NCI-H146 (cell line): ENCODE measurements at regions not wholly inside any gene's neighbourhood (a gene's known extent, or its start where the extent isn't known, plus 50 kb on each side); places are given as distances from the start of the nearest gene placed in this dataset.
"Not testable (repeated sequence)": the region's sequence is repeated elsewhere in the genome, so short reads cannot be mapped to it uniquely, and the experiment has no call there.

Experiments
- DNase-seq: peaks from one replicate; lab custom pipeline; 2025; lab: John Stamatoyannopoulos, UW

DNA sequence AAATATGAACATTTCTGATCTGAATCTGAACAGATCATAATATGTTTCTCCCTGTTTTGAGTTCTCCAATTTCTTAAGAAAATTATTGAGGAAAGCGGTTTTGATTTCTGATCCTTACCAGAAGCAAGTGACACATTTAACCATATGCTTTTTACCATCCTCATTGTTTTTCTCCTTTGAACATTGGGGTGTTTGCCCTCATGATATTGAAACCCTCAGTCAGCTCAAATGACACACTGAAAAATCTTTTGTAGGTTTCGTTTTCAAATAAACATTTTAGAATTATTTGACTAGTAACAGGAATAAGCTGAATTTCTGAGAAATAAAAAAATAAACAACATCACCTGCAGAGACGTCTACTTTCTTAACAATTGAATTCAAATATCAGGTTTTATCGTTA lies 252.1 kb downstream of the DOK5 start:
- DNase-seq = no peak

GRCh38 chr20:54726687-54727300 lies 251.4 kb downstream of the DOK5 start:
- DNase-seq = no peak

DNA sequence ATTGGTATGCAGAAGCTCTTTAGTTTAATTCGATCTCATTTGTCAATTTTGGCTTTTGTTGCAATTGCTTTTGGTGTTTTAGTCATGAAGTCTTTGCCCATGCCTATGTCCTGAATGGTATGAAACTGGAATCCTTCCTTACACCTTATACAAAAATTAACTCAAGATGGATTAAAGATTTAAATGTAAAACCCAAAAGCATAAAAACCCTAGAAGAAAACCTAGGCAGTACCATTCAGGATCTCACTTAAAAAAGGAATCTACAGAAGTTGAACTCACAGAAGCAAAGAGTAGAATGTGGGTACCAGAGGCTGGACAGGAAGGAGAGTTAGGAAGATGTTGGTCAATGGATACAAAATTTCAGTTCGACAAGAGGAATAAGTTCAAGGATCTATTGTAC lies 249.9 kb downstream of the DOK5 start:
- not testable (repeated sequence) for DNase-seq

DNA sequence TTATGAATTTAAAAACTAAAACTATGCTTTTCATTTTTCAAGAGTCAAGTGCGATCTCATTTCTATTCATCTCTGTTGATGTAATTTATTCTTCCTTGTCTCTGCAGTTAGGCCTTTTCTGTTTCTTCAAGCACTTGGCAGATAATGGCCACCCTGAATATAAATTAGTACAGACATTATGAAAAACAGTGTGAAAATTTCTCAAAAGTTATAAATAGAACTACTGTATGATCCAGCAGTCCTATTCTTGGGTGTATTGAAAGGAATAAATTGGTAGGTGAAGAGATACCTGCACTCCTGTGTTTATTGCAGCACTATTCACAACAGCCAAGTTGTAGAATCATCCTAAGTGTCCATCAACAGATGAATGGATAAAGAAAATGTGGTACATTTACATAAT lies 248.3 kb downstream of the DOK5 start:
- DNase-seq = no peak

DNA sequence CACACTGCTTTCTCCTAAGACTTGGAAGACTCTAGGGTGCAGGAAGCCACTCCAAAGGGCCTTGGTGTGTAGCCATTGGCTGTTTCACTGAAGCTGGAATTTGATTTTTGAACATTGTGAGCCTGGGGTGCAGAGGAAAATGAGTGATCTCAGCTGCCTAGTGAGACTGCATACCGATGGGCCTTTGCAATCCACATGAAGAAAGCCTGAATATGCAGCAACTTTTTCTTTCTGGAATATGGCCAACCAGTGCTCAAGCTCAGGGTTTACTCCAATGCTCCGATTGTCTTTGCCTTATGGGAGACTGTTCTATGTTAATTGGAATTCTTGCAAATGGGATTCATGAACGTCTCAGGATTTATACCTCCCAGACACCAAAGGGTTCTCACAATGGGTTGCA lies 242.6 kb downstream of the DOK5 start:
- no peak for DNase-seq

DNA sequence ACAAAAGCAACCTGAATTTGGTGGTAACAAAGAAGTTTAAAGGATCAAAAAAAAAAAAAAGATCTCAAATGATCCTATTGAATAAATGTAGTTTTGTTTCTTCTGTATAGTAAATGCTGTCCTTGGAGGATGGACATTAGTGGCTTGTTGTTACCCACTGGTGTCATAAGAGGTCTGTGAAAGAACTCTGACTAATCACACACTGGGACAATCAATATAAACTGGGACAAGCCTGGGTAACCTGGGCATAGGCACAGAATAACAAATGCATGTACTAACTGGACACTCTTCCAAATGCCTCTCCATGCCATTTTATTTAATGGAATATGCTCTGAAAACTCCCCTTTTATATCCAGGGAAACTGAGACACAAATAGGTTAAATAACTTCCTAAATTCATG lies 241.4 kb downstream of the DOK5 start:
- no peak for DNase-seq

GRCh38 chr20:54716174-54716747 lies 240.9 kb downstream of the DOK5 start:
- DNase-seq = no peak

- DNase-seq = no peak
Observed at GRCh38 chr20:54714817-54715216, 239.4 kb downstream of the DOK5 start.

- no peak for DNase-seq
Observed at GRCh38 chr20:54713727-54714126, 238.3 kb downstream of the DOK5 start.

DNA sequence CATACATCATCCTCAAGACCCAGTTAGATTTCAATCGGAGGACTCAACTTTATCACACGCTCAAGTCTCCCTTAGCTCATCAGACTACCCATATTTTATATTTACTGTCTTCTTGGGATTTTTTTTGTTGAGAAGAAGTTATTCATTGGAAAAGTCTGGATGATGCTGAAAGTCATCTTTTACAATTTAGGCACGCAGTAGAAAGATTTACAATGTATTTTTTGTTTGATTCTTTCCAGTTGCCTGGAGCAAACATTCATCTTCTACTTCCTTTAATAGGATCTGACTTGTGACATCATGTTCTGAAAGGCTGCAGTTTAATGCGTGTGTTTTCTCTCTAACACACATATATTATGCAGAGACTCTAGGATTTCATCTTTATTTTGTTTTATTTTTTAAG lies 235.7 kb downstream of the DOK5 start:
- no peak for DNase-seq

DNA sequence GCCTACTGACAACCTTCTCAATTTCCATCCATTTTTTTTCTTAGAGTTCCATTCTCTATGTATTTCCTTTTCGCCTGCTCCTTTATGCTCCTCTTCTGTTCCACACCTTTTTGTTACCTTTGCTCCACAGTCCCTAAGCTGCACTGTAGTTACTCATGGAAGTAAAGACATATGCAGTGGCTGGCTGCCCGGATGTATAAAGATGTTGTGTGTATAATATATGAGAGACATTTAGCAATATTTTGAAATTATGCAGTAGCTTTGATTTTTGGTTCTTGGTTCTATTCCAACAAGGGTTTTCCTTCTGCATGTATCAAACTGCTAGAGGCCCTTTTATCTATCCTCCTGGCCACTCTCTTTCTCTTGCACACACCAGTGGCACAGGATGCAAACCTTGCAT lies 234.9 kb downstream of the DOK5 start:
- no peak for DNase-seq

- no peak for DNase-seq
Observed at GRCh38 chr20:54708229-54708628, 232.8 kb downstream of the DOK5 start.

DNA sequence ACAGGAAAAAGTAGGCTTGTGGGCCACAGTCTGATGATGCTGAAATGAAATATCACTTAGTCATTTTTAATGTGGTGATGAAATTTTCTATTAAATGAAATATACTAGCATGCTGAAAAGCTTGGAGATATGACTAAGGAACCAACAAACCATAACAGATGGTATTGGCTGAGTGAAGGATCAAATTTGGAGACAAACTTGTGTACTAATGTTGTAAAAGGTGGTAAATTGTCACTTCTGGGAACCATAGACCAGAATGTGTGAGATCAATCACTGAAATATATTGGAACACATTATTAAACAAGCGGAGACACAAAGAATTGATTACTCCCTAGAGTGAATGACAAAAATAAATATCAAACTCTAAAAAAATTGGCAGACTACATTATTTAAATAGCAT lies 232.4 kb downstream of the DOK5 start:
- DNase-seq = no peak

- DNase-seq = no peak
Observed at GRCh38 chr20:54706581-54706980, 231.2 kb downstream of the DOK5 start.

DNA sequence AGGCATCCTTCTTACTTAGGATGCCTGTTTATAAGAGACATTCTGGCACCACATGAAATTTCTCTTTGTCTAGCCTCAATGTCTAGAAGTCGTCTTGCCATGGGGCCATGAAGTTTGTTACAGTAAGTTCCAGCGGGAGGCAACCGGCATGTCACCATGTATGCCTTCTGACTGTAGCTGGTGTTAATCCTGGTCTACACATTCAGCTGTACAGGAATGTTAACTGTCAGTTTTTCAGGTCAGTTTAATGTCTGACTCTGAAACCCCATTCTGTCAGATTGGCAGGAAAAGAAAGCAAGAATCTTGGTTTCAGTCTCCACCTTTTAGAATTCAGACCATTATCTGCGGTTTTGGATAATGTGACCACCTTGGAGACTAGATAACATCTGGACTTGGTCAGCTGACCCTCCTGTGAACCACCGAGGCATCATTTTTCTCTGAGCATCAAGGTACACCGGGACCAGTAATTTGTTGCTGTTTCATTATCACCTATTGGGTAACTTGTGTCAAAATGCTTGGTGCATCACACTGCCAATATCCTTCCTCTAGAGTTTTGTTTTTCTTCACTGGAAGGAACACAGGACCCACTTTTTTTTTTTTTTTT lies 228.7 kb downstream of the DOK5 start:
- no peak for DNase-seq
